HuH-7 (cell line): ENCODE measurements at regions not wholly inside any gene's neighbourhood (a gene's known extent, or its start where the extent isn't known, plus 50 kb on each side); places are given as distances from the start of the nearest gene placed in this dataset.
"Not testable (repeated sequence)": the region's sequence is repeated elsewhere in the genome, so short reads cannot be mapped to it uniquely, and the experiment has no call there.

ENCODE experiments used
- DNase-seq: peaks from one replicate; pipeline ENCODE4 v3.0.0; 2011; ENCODE audit warnings: low spot score

GRCh38 chr9:74007833-74008232, 489.3 kb upstream of the RORB start:
- no peak for DNase-seq

- no peak for DNase-seq
Observed at GRCh38 chr9:74016004-74016403, 481.1 kb upstream of the RORB start.

GRCh38 chr9:74025402-74025925, 471.7 kb upstream of the RORB start:
- peak; percentile 26 for DNase-seq

GRCh38 chr9:74032421-74032820, 464.7 kb upstream of the RORB start:
- no peak for DNase-seq

GRCh38 chr9:74035786-74036185, 461.3 kb upstream of the RORB start:
- DNase-seq: no peak

- no peak for DNase-seq
Observed at GRCh38 chr9:74036549-74037231, 460.4 kb upstream of the RORB start.

DNA sequence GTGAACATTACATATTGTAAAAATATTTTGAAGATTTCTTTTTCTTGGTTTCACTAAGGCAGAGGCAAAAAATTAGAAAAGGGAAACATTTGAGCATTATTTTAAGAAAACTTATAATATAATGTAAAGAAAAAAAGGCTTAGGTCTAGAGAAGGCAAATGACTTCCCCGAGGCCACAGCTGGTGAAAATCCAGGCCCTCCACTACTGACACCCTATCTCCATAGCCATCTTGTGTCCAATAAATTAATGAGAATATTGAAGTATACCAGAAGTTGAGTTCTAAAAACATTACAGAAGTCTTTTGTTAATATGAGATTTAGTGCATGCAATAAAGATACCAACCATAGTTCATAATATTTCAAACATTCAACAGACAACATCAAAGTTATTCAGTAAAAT, 459.9 kb upstream of the RORB start:
- DNase-seq: no peak

DNA sequence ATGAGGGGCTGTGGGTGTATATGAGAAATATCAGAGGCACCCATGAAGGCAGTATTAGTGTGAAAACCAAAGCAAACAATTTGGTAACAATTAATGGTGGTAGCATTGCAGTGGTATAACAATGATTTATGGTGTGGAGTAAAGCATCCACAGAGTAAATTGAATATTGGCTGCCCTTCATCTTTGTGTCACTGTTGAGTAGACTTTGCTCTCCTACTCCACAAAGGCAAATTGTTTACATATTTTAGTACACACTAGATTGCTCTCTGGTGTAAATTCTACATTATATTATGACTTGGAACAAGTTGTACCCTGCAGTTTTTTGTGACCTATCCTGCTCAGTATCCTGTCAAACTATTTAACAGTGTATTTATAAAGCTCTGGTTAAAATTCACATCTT, 455.5 kb upstream of the RORB start:
- peak; percentile 4 for DNase-seq

GRCh38 chr9:74044844-74045243, 452.3 kb upstream of the RORB start:
- DNase-seq: no peak

DNA sequence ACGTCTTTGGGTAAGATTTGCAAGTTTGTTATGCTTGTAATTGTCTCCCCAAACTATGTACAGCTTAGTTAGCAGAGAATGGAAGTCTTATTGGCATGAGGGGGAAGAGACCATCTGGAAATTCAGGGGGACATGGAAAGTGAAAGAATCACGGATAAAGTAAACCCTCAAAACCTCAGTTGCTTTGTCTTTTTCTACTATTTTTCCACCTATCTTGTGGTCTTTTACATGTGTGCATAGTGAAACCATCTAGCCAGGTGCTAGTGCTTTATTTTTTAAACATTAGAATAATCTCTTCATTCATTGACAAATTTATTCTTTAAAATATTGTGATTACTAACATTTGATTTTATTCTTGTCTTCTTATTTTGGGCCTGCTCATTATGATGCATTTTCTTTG, 441.1 kb upstream of the RORB start:
- DNase-seq: no peak

DNA sequence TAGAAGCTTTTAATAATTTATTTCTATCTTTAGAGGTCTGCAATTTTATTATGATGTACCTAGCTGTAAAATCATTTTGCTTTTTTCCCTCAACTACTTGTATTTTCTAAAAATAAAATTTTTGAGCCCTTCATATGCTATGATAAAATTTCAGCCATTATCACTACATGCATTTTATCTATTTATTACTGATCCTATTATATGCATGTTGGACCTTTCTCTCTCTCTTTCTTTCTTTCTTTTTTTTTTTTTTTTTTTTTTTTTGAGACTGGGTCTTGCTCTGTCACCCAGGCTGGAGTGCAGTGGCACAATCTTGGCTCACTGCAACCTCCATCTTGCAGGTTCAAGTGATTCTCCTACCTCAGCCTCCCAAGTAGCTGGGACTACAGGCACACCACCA, 440.1 kb upstream of the RORB start:
- not testable (repeated sequence) for DNase-seq

- no peak for DNase-seq
Observed at GRCh38 chr9:74064702-74065101, 432.4 kb upstream of the RORB start.

DNA sequence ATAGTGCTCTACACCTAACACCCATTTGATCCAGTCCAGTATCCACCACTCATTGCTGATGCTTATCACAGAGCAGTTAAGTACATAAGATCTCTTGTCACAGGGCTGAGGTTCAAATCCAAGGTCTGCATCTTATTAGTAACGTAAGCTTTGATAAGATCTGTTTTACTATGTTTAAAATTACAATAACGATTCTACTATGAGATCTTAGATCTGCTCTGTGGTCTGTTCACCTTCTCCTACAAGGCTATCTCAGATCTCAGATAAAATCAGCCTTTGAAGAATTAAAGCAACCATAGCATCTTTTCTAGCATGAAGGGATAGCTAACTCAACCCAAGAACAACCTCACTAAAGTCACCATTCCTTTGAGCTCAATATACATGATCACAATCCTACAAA, 431.0 kb upstream of the RORB start:
- DNase-seq: no peak

GRCh38 chr9:74066605-74067004, 430.5 kb upstream of the RORB start:
- DNase-seq: no peak

- no peak for DNase-seq
Observed at GRCh38 chr9:74071502-74071901, 425.6 kb upstream of the RORB start.

DNA sequence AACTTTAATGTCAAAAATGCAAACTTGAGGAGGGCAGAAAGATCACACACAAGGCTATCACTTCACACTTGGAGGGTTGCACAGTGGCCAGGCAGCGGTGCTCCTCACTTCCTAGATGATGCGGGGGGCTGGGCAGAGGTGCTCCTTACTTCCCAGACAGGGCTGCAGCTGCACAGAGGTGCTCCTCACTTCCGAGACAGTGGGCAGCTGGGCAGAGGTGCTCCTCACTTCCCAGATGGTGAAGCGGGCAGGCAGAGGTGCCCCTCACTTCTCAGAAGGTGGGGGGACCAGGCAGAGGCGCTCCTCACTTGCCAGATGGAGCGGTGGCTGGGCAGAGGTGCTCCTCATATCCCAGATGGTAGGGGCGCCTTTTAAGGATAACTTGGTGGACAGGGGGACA, 423.2 kb upstream of the RORB start:
- no peak for DNase-seq

DNA sequence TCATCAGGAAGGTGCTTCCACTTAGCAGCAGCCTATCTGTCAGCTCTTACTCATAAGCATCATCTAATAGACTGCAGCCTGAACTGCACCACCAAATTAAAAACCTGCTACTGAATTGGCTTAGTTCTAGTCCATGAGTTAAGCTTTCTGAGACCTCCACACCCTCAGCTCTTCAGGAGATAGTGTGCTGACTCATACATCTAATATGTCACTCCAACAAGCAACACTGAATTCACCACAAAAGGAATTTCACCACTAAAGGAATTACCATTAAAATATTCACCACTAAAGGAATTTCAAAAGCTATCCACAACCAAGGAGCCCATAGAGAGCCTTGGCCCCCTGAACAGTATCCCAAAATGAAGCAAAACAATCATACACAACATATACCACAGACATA, 418.5 kb upstream of the RORB start:
- no peak for DNase-seq

DNA sequence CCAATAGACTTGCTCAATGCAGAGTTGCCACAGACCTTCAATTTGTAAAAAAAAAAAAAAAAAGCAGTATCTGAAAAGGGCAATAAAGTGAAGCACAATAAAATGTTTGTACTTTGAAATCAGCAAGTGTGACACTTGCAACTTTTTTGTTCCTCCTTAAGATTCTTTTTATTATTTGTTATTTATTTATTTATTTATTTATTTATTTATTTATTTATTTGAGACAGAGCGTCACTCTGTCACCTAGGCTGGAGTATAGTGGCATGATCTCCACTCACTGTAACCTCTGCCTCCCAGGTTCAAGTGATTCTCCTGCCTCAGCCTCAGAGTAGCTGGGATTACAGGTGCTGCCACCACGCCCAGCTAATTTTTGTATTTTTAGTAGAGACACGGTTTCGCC, 416.5 kb upstream of the RORB start:
- not testable (repeated sequence) for DNase-seq

- no peak for DNase-seq
Observed at GRCh38 chr9:74083681-74084433, 413.3 kb upstream of the RORB start.

DNA sequence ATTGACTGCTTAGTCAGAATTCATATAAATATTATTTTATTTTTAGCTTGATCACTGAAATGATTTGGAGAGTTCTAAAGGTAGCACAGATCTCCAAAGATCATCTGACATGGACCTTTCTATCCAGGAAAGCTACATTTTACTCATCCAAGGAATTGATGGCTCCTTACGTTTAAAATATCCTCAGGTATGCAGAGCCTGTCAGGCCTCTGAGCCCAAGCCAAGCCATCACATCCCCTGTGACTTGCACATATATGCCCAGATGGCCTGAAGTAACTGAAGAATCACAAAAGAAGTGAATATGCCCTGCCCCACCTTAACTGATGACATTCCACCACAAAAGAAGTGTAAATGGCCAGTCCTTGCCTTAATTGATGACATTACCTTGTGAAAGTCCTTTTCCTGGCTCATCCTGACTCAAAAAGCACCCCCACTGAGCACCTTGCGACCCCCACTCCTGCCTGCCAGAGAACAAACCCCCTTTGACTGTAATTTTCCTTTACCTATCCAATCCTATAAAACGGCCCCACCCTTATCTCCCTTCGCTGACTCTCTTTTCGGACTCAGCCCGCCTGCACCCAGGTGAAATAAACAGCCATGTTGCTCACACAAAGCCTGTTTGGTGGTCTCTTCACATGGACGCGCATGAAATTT, 411.6 kb upstream of the RORB start:
- DNase-seq: not testable (repeated sequence)

DNA sequence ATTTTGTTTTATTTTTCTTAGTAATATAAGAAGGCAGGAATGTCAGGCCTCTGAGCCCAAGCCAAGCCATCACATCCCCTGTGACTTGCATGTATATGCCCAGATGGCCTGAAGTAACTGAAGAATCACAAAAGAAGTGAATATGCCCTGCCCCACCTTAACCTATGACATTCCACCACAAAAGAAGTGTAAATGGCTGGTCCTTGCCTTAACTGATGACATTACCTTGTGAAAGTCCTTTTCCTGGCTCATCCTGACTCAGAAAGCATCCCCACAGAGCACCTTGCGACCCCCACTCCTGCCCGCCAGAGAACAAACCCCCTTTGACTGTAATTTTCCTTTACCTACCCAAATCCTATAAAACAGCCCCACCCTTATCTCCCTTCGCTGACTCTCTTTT, 406.2 kb upstream of the RORB start:
- DNase-seq: not testable (repeated sequence)

DNA sequence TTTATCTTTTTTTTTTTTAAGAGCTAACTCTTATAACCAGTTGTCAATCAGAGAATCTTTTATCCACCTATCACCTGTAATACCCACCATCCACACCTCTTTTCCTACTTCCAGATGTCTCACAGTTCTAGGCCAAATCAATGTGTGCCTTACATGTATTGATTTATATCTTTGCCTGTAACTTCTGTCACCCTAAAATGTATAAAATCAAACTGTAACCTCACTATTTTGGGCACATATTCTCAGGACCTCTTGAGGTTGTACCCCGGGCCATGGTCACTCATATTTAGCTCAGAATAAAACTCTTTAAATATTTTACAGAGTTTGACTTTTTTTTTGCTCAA, 404.7 kb upstream of the RORB start:
- no peak for DNase-seq

GRCh38 chr9:74094037-74094436, 403.1 kb upstream of the RORB start:
- not testable (repeated sequence) for DNase-seq
